HepG2 (cell line): ENCODE measurements at regions not wholly inside any gene's neighbourhood (a gene's known extent, or its start where the extent isn't known, plus 50 kb on each side); places are given as distances from the start of the nearest gene placed in this dataset.

ENCODE experiments used
- ATAC-seq: fragments of 200-7000 bp; cut with Tn5 transposase; 3 replicates; pipeline ENCODE4 v1.9.1; 2020; ENCODE audit warnings: mild to moderate bottlenecking, moderate library complexity
- BruUV-seq: library from RNA; stranded (reverse); fragments of 400-500 nt; replicated peaks from 2 replicates; lab custom pipeline; 2021; lab: Mats Ljungman, UMichigan
- CTCF ChIA-PET: fragments of 300-600 bp; formaldehyde crosslinking; extraction: SDS; loops from one replicate; lab custom pipeline; 2021; ENCODE audit warnings: low total read pairs, inconsistent platforms, low intra/inter-chr PET ratio; lab: Yijun Ruan, JAX
- POLR2A ChIA-PET: fragments of 350-600 bp; sonication (Branson Sonifier 250); formaldehyde crosslinking; loops from one replicate; lab custom pipeline; 2020; ENCODE audit warnings: antibody characterized with exemption, inconsistent platforms; lab: Yijun Ruan, JAX
- DNase-seq: peaks from one replicate; pipeline ENCODE4 v3.0.0-alpha.2; 2015; ENCODE audit warnings: low spot score
- FAIRE-seq: peaks from 3 replicates; lab custom pipeline; 2011; peaks lifted over from hg19 to GRCh38; lab: Jason Lieb, UNC
- H2AFZ ChIP-seq: one replicate; pipeline ENCODE4 v1.6.1; 2011; ENCODE audit warnings: low read length, inconsistent platforms
- H3K27ac ChIP-seq: fragments of 300-600 bp; 3 replicates; pipeline ENCODE4 v1.8.0; 2011; ENCODE audit warnings: mixed run types, mild to moderate bottlenecking, mixed read lengths, low read length, inconsistent platforms; ENCODE audit not compliant: insufficient read depth; ENCODE audit errors: extremely low read length
- H3K27me3 ChIP-seq, 2 experiments: fragments of 200-600 bp in 1 of 2; 2 replicates in 1 of 2; 3 replicates in 1 of 2; pipeline versions ENCODE4 v1.6.0 to v1.8.0; 2011; ENCODE audit warnings: low read length in 2 of 2, mild to moderate bottlenecking in 2 of 2, moderate library complexity in 2 of 2, inconsistent platforms in 1 of 2; ENCODE audit not compliant: insufficient read depth in 2 of 2, control insufficient read depth in 1 of 2
- H3K36me3 ChIP-seq, 2 experiments: fragments of 200-600 bp in 1 of 2; replicated peaks in 1 of 2; 2 replicates in 1 of 2; 3 replicates in 1 of 2; pipeline versions ENCODE4 v1.5.1 to v1.8.0; 2011; ENCODE audit warnings: low read length in 2 of 2, inconsistent platforms in 1 of 2; ENCODE audit not compliant: insufficient read depth in 2 of 2, control insufficient read depth in 1 of 2
- H3K4me1 ChIP-seq: 2 replicates; pipeline ENCODE4 v1.5.1; 2012; ENCODE audit warnings: low read length, inconsistent platforms; ENCODE audit not compliant: insufficient read depth
- H3K4me2 ChIP-seq: 2 replicates; pipeline ENCODE4 v1.6.0; 2011; ENCODE audit warnings: low read depth, low read length, inconsistent platforms
- H3K4me3 ChIP-seq, 3 experiments: fragments of 200-600 bp in 1 of 3; sonication (generic), shearing (Covaris generic) in 1 of 3; replicated peaks in 1 of 3; 2 replicates each; pipeline ENCODE4 v1.5.1; 2011 to 2016; ENCODE audit warnings: low read length in 3 of 3, inconsistent platforms in 2 of 3, low read depth in 2 of 3, mild to moderate bottlenecking in 2 of 3, control low read depth in 1 of 3, mixed read lengths in 1 of 3; ENCODE audit not compliant: insufficient read depth in 1 of 3
- H3K79me2 ChIP-seq: one replicate; pipeline ENCODE4 v1.6.1; 2011; ENCODE audit warnings: low read length, inconsistent platforms; ENCODE audit not compliant: insufficient read depth
- H3K9ac ChIP-seq: 2 replicates; pipeline ENCODE4 v1.6.0; 2011; ENCODE audit warnings: mild to moderate bottlenecking, low read depth, low read length, inconsistent platforms; ENCODE audit not compliant: insufficient read depth
- H3K9me3 ChIP-seq: 2 replicates; pipeline ENCODE4 v1.5.1; 2012; ENCODE audit warnings: mild to moderate bottlenecking, low read length
- H4K20me1 ChIP-seq: 2 replicates; pipeline ENCODE4 v1.6.0; 2011; ENCODE audit warnings: inconsistent platforms, mild to moderate bottlenecking, low read length, moderate library complexity; ENCODE audit not compliant: insufficient read depth
- ATF7 ChIP-seq, 2 experiments: fragments of 450-650 bp in 1 of 2; sonication (generic) in 1 of 2; formaldehyde crosslinking in 1 of 2; IDR thresholded peaks; 2 replicates each; pipeline versions ENCODE4 v1.4.0 to v1.6.1; 2016 to 2020; ENCODE audit warnings: antibody characterized with exemption in 1 of 2, mild to moderate bottlenecking in 1 of 2, missing genetic modification reagents in 1 of 2
- BCL6 ChIP-seq: IDR thresholded peaks from 2 replicates; pipeline ENCODE4 v1.6.1; 2016; ENCODE audit warnings: missing genetic modification reagents, missing compliant biosample characterization
- CC2D1A ChIP-seq: sonication (generic); formaldehyde crosslinking; IDR thresholded peaks from 2 replicates; pipeline ENCODE4 v1.8.1; 2023; ENCODE audit warnings: mild to moderate bottlenecking, missing genetic modification reagents
- DDIT3 ChIP-seq: sonication (generic); formaldehyde crosslinking; IDR thresholded peaks from 2 replicates; pipeline ENCODE4 v1.4.0; 2020; ENCODE audit warnings: mild to moderate bottlenecking, missing genetic modification reagents
- DPF2 ChIP-seq: sonication (generic); formaldehyde crosslinking; IDR thresholded peaks from 2 replicates; pipeline ENCODE4 v1.4.0; 2020; ENCODE audit warnings: mild to moderate bottlenecking, low read depth, missing genetic modification reagents, borderline replicate concordance
- ELF3 ChIP-seq: IDR thresholded peaks from 2 replicates; pipeline ENCODE4 v1.6.1; 2016; ENCODE audit warnings: missing genetic modification reagents, missing compliant biosample characterization
- KDM4B ChIP-seq: sonication (generic); formaldehyde crosslinking; IDR thresholded peaks from 2 replicates; pipeline ENCODE4 v1.4.0; 2020; ENCODE audit warnings: missing genetic modification reagents
- PATZ1 ChIP-seq: sonication (generic); formaldehyde crosslinking; IDR thresholded peaks from 2 replicates; pipeline ENCODE4 v1.4.0; 2020; ENCODE audit warnings: missing genetic modification reagents
- REPIN1 ChIP-seq: sonication (generic); formaldehyde crosslinking; IDR thresholded peaks from 2 replicates; pipeline ENCODE4 v1.8.0; 2022; ENCODE audit warnings: missing genetic modification reagents, low read depth, mild to moderate bottlenecking, borderline replicate concordance
- SMC3 ChIP-seq: IDR thresholded peaks from 2 replicates; pipeline ENCODE4 v1.6.1; 2011; ENCODE audit warnings: low read length, improper control_type of control experiment
- TCF7L2 ChIP-seq: IDR thresholded peaks from 2 replicates; pipeline ENCODE4 v1.6.1; 2011; ENCODE audit warnings: mild to moderate bottlenecking, low read depth, low read length, moderate library complexity
- ZBTB38 ChIP-seq: sonication (generic); formaldehyde crosslinking; IDR thresholded peaks from 2 replicates; pipeline ENCODE4 v1.5.1; 2020; ENCODE audit warnings: mild to moderate bottlenecking, missing genetic modification reagents
- ZNF646 ChIP-seq: sonication (generic); formaldehyde crosslinking; IDR thresholded peaks from 2 replicates; pipeline ENCODE4 v1.9.0; 2021; ENCODE audit warnings: mild to moderate bottlenecking, missing genetic modification reagents
- ZNF678 ChIP-seq: sonication (generic); formaldehyde crosslinking; IDR thresholded peaks from 2 replicates; pipeline ENCODE4 v1.4.0; 2020; ENCODE audit warnings: mild to moderate bottlenecking, missing genetic modification reagents
- ZNF724P ChIP-seq: sonication (generic); formaldehyde crosslinking; IDR thresholded peaks from 2 replicates; pipeline ENCODE4 v1.8.0; 2022; ENCODE audit warnings: missing genetic modification reagents, borderline replicate concordance
- ZZZ3 ChIP-seq: sonication (generic); formaldehyde crosslinking; IDR thresholded peaks from 2 replicates; pipeline ENCODE4 v1.4.0; 2020; ENCODE audit warnings: missing genetic modification reagents, mild to moderate bottlenecking, borderline replicate concordance
- WGBS: methylation state at CpG from one replicate; pipeline ENCODE4 v1.1.6; 2017; ENCODE audit warnings: low lambda C conversion rate; 5-methylcytosine and 5-hydroxymethylcytosine counted together
- in situ Hi-C: cut with HindIII; loops from 2 replicates; pipeline ENCODE4 v1.10.0; 2017; ENCODE audit warnings: low pct_unique_long_range_greater_than_20kb; ENCODE audit not compliant: extremely low pct_ligation_motif_present
- intact Hi-C: fragments of 100-400 bp; cut with micrococcal nuclease; formaldehyde crosslinking; loops from one replicate; pipeline ENCODE4 v1.10.0; 2022; ENCODE audit not compliant: unreplicated experiment
- TF ChIP-seq, protein P1 (sequence below): IDR thresholded peaks from 2 replicates; pipeline ENCODE4 v1.6.1; 2018; ENCODE audit warnings: missing genetic modification reagents

GRCh38 chr7:94057955-94058354 is 53.8 kb upstream of the BET1 start:
- H3K9ac ChIP-seq = no peak overlapping the region
- H4K20me1 ChIP-seq = no peaks in the 10 kb centered on the region
- no TSS peak for BruUV-seq
- CTCF ChIA-PET = no interaction called here
- no peaks in the 10 kb centered on the region for H3K4me1 ChIP-seq
- no peak overlapping the region for H3K4me2 ChIP-seq
- no peaks in the 10 kb centered on the region for H3K79me2 ChIP-seq
- peaks cover 0 to 9% of the 10 kb centered on the region in 2 experiments; a peak in 2 of 5 replicates for H3K27me3 ChIP-seq
- no peaks in the 10 kb centered on the region for H3K9me3 ChIP-seq
- H3K27ac ChIP-seq = no peak overlapping the region
- DNase-seq = no peak
- H3K4me3 ChIP-seq = no peak overlapping the region
- POLR2A ChIA-PET = no interaction called here
- H3K36me3 ChIP-seq = no peaks in the 10 kb centered on the region
- no peak for ATAC-seq
- 0% methylated on average over 4 of the region's 4 CpGs for WGBS
- intact Hi-C loops = no loop called here
- in situ Hi-C loops = no loop called here
- no peak for FAIRE-seq
- no peak overlapping the region for H2AFZ ChIP-seq
- no peak for TF ChIP-seq KDM4B (CRISPR knock-in tag)
- no peak for TF ChIP-seq PATZ1
- no peak for TF ChIP-seq DPF2 (CRISPR knock-in tag)
- TF ChIP-seq ZBTB38 (CRISPR knock-in tag) = no peak
- TF ChIP-seq ZNF724P (CRISPR knock-in tag) = no peak
- TF ChIP-seq REPIN1 (CRISPR knock-in tag) = no peak
- no peak for TF ChIP-seq CC2D1A (CRISPR knock-in tag)
- TF ChIP-seq ZNF678 (CRISPR knock-in tag) = no peak
- no peak for TF ChIP-seq ATF7 (IDR thresholded peaks at IDR 0.05)
- no peak for TF ChIP-seq ATF7 (CRISPR knock-in tag; IDR thresholded peaks at IDR 0.05)
- TF ChIP-seq DDIT3 (CRISPR knock-in tag) = no peak
- TF ChIP-seq ZNF646 = no peak
- TF ChIP-seq SMC3 = no peak
- TF ChIP-seq, protein P1, sequence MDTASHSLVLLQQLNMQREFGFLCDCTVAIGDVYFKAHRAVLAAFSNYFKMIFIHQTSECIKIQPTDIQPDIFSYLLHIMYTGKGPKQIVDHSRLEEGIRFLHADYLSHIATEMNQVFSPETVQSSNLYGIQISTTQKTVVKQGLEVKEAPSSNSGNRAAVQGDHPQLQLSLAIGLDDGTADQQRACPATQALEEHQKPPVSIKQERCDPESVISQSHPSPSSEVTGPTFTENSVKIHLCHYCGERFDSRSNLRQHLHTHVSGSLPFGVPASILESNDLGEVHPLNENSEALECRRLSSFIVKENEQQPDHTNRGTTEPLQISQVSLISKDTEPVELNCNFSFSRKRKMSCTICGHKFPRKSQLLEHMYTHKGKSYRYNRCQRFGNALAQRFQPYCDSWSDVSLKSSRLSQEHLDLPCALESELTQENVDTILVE (CRISPR knock-in tag) = no peak
- no peak for TF ChIP-seq ELF3
- TF ChIP-seq TCF7L2 = no peak
- no peak for TF ChIP-seq BCL6 (CRISPR knock-in tag)
- TF ChIP-seq ZZZ3 (CRISPR knock-in tag) = no peak
